Adipocyte (in vitro differentiated cells): ENCODE measurements at regions not wholly inside any gene's neighbourhood (a gene's known extent, or its start where the extent isn't known, plus 50 kb on each side); places are given as distances from the start of the nearest gene placed in this dataset.
"Not testable (repeated sequence)": the region's sequence is repeated elsewhere in the genome, so short reads cannot be mapped to it uniquely, and the experiment has no call there.

Source experiments
- DNase-seq: peaks from one replicate; pipeline ENCODE4 v3.0.0-alpha.2; 2015; ENCODE audit warnings: low read depth
- H3K27me3 ChIP-seq: replicated peaks from 2 replicates; pipeline ENCODE4 v1.7.0; 2013; ENCODE audit warnings: mild to moderate bottlenecking, low read length, moderate library complexity; ENCODE audit not compliant: control insufficient read depth, insufficient read depth
- H3K36me3 ChIP-seq: 2 replicates; pipeline ENCODE4 v1.7.0; 2013; ENCODE audit warnings: low read length, mild to moderate bottlenecking, moderate library complexity; ENCODE audit not compliant: control insufficient read depth, insufficient read depth, severe bottlenecking
- H3K4me1 ChIP-seq: 2 replicates; pipeline ENCODE4 v1.7.0; 2013; ENCODE audit warnings: mild to moderate bottlenecking, low read length, moderate library complexity; ENCODE audit not compliant: control insufficient read depth, insufficient read depth
- H3K4me3 ChIP-seq: 2 replicates; pipeline ENCODE4 v1.7.0; 2013; ENCODE audit warnings: mild to moderate bottlenecking, low read length, moderate library complexity
- H3K9ac ChIP-seq: 2 replicates; pipeline ENCODE4 v1.7.0; 2013; ENCODE audit warnings: mild to moderate bottlenecking, low read length, moderate library complexity
- H3K9me3 ChIP-seq: 2 replicates; pipeline ENCODE4 v1.7.0; 2013; ENCODE audit warnings: mild to moderate bottlenecking, low read length, moderate library complexity; ENCODE audit not compliant: control insufficient read depth

GRCh38 chr6:115064680-115065079, 721.9 kb upstream of the HS3ST5 start:
- Histone ChIP-seq H3K27me3 (no peaks in the 10 kb centered on the region), H3K4me1 (no peaks in the 10 kb centered on the region), H3K9ac (no peak overlapping the region), H3K4me3 (no peak overlapping the region), H3K9me3 (no peaks in the 10 kb centered on the region), H3K36me3 (no peaks in the 10 kb centered on the region)
- DNase-seq: no peak

- H3K27me3 ChIP-seq: no peaks in the 10 kb centered on the region
- no peak overlapping the region for H3K9ac ChIP-seq
- no peak for DNase-seq
- H3K36me3 ChIP-seq: no peaks in the 10 kb centered on the region
- H3K4me1 ChIP-seq: no peaks in the 10 kb centered on the region
- H3K9me3 ChIP-seq: no peaks in the 10 kb centered on the region
- no peak overlapping the region for H3K4me3 ChIP-seq
Observed at GRCh38 chr6:115060581-115060980, 717.8 kb upstream of the HS3ST5 start.

GRCh38 chr6:115058414-115059211, 715.8 kb upstream of the HS3ST5 start:
- Histone ChIP-seq H3K9ac (no peak overlapping the region), H3K4me3 (no peak overlapping the region), H3K4me1 (no peaks in the 10 kb centered on the region), H3K36me3 (no peaks in the 10 kb centered on the region), H3K9me3 (no peaks in the 10 kb centered on the region), H3K27me3 (no peaks in the 10 kb centered on the region)
- DNase-seq: no peak

GRCh38 chr6:115055579-115055978, 712.8 kb upstream of the HS3ST5 start:
- no peaks in the 10 kb centered on the region for H3K27me3 ChIP-seq
- H3K9me3 ChIP-seq: no peaks in the 10 kb centered on the region
- no peak for DNase-seq
- no peaks in the 10 kb centered on the region for H3K4me1 ChIP-seq
- H3K9ac ChIP-seq: no peak overlapping the region
- H3K36me3 ChIP-seq: no peaks in the 10 kb centered on the region
- no peak overlapping the region for H3K4me3 ChIP-seq

- H3K4me3 ChIP-seq, H3K9ac ChIP-seq, H3K4me1 ChIP-seq, H3K9me3 ChIP-seq, H3K36me3 ChIP-seq, H3K27me3 ChIP-seq, DNase-seq: not testable (repeated sequence)
Observed at GRCh38 chr6:115054242-115054641, 711.4 kb upstream of the HS3ST5 start.

- no peaks in the 10 kb centered on the region for H3K36me3 ChIP-seq
- no peak overlapping the region for H3K9ac ChIP-seq
- DNase-seq: no peak
- H3K27me3 ChIP-seq: no peaks in the 10 kb centered on the region
- no peaks in the 10 kb centered on the region for H3K9me3 ChIP-seq
- H3K4me1 ChIP-seq: no peaks in the 10 kb centered on the region
- H3K4me3 ChIP-seq: no peak overlapping the region
Observed at GRCh38 chr6:115053169-115053860, 710.5 kb upstream of the HS3ST5 start.

- Histone ChIP-seq H3K27me3 (no peaks in the 10 kb centered on the region), H3K4me3 (no peak overlapping the region), H3K36me3 (no peaks in the 10 kb centered on the region), H3K4me1 (no peaks in the 10 kb centered on the region), H3K9ac (no peak overlapping the region), H3K9me3 (no peaks in the 10 kb centered on the region)
- no peak for DNase-seq
Observed at GRCh38 chr6:115016593-115016992, 673.8 kb upstream of the HS3ST5 start.

- H3K27me3 ChIP-seq: no peaks in the 10 kb centered on the region
- no peaks in the 10 kb centered on the region for H3K4me1 ChIP-seq
- no peaks in the 10 kb centered on the region for H3K36me3 ChIP-seq
- no peak overlapping the region for H3K4me3 ChIP-seq
- DNase-seq: peak; percentile 87
- H3K9me3 ChIP-seq: no peaks in the 10 kb centered on the region
- H3K9ac ChIP-seq: no peak overlapping the region
Observed at GRCh38 chr6:115004982-115005381, 662.2 kb upstream of the HS3ST5 start.

GRCh38 chr6:115004204-115004603, 661.4 kb upstream of the HS3ST5 start:
- H3K36me3 ChIP-seq: no peaks in the 10 kb centered on the region
- no peaks in the 10 kb centered on the region for H3K27me3 ChIP-seq
- H3K4me3 ChIP-seq: no peak overlapping the region
- H3K4me1 ChIP-seq: no peaks in the 10 kb centered on the region
- no peaks in the 10 kb centered on the region for H3K9me3 ChIP-seq
- DNase-seq: peak; percentile 12
- no peak overlapping the region for H3K9ac ChIP-seq

GRCh38 chr6:115001731-115002350, 659.0 kb upstream of the HS3ST5 start:
- no peaks in the 10 kb centered on the region for H3K27me3 ChIP-seq
- no peaks in the 10 kb centered on the region for H3K4me1 ChIP-seq

GRCh38 chr6:115000736-115001135, 657.9 kb upstream of the HS3ST5 start:
- peak; percentile 57 for DNase-seq
- H3K9ac ChIP-seq: no peak overlapping the region
- no peaks in the 10 kb centered on the region for H3K9me3 ChIP-seq
- H3K4me3 ChIP-seq: no peak overlapping the region
- no peaks in the 10 kb centered on the region for H3K36me3 ChIP-seq
- H3K27me3 ChIP-seq: no peaks in the 10 kb centered on the region
- no peaks in the 10 kb centered on the region for H3K4me1 ChIP-seq

More at GRCh38 chr6:115001731-115002350, 659.0 kb upstream of the HS3ST5 start:
- no peak for DNase-seq
- H3K4me3 ChIP-seq: no peak overlapping the region
- H3K36me3 ChIP-seq: no peaks in the 10 kb centered on the region
- no peak overlapping the region for H3K9ac ChIP-seq
- no peaks in the 10 kb centered on the region for H3K9me3 ChIP-seq
